ENCODE measurements at regions not wholly inside any gene's neighbourhood (a gene's known extent, or its start where the extent isn't known, plus 50 kb on each side); places are given as distances from the start of the nearest gene placed in this dataset.
A peak's percentile ranks its signal among the peaks of the same experiment; 100 is the strongest.

DNA sequence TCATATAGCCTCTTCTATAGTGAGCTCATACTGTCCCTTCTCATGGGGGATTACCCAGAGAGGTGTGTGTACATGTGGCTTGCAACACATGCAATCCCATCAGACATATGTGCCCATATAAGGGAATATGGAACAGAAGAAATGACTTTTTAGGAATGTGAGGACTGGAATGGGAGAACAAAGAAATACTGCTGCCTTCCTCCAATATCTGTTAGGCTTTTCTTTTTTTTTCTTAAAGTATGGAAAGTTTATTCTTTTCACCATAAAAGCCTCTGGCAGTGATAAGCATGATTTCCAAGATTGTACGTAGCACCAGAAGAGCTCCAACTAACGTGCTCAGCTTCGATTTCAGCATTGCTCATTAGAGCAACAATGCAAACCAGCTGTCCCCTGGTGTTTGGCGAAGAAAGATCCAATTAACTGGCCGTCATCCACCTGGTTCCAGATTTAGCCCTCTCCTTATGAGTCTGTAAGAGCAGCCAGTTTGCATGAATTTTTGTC is 113.6 kb downstream of the ADCYAP1 start:
- Histone ChIP-seq H3K27ac (ENCODE audit: low read depth in 2 of 2, low read length in 2 of 2) (peak overlapping the region in 1 of 2 donors; percentile 6), H3K4me3 (ENCODE audit: low read length in 3 of 3) (no peak overlapping the region), H3K36me3 (ENCODE audit: control insufficient read depth in 2 of 3, insufficient read depth in 3 of 3, low read length in 3 of 3) (no peaks in the 10 kb centered on the region), H3K4me1 (ENCODE audit: control insufficient read depth in 2 of 3, insufficient read depth in 2 of 3, low read depth in 1 of 3, low read length in 3 of 3) (peaks cover 11 to 14% (median 12%) of the 10 kb centered on the region in 3 donors), H3K27me3 (ENCODE audit: control insufficient read depth, insufficient read depth, low read length) (no peaks in the 10 kb centered on the region), H3K9me3 (ENCODE audit: control insufficient read depth in 2 of 3, insufficient read depth in 1 of 3, low read length in 3 of 3) (no peaks in the 10 kb centered on the region), H3K9ac (ENCODE audit: low read length in 3 of 3) (no peak overlapping the region)
- TF ChIP-seq, protein P1, sequence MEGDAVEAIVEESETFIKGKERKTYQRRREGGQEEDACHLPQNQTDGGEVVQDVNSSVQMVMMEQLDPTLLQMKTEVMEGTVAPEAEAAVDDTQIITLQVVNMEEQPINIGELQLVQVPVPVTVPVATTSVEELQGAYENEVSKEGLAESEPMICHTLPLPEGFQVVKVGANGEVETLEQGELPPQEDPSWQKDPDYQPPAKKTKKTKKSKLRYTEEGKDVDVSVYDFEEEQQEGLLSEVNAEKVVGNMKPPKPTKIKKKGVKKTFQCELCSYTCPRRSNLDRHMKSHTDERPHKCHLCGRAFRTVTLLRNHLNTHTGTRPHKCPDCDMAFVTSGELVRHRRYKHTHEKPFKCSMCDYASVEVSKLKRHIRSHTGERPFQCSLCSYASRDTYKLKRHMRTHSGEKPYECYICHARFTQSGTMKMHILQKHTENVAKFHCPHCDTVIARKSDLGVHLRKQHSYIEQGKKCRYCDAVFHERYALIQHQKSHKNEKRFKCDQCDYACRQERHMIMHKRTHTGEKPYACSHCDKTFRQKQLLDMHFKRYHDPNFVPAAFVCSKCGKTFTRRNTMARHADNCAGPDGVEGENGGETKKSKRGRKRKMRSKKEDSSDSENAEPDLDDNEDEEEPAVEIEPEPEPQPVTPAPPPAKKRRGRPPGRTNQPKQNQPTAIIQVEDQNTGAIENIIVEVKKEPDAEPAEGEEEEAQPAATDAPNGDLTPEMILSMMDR (IDR thresholded peaks at IDR 0.05; ENCODE audit: borderline replicate concordance, extremely low read depth, insufficient read depth), result no peak
- DNase-seq, result peak in 1 of 5 donors; percentile 56
- intact Hi-C loops (cut with DNase I), result no loop called here
- FAIRE-seq, result no peak

DNA sequence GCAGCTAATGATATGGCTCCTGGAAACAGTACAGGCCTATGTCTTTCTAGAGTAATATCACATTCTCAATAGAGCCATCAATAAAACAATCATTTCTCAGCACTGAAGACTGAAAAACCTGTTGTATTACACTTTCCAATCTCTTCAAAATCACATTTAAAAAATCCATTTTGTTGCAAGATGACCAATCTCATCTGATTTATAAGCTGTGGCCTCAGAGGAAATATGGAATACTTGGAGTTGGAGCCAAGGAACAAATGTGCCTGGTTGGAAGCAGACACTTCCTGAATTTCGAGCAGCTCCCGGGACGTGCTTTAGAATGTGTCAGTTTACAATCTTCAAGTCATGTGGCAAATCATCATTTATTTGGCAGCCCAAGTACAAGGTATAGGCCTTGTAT is 114.5 kb downstream of the ADCYAP1 start:
- FAIRE-seq (no peak), DNase-seq (peak in 1 of 5 donors; percentile 23)
- intact Hi-C loops (cut with DNase I), result no loop called here
- no peaks in the 10 kb centered on the region for H3K27me3 ChIP-seq (ENCODE audit: control insufficient read depth, insufficient read depth, low read length)
- TF ChIP-seq, protein P1 (IDR thresholded peaks at IDR 0.05; ENCODE audit: borderline replicate concordance, extremely low read depth, insufficient read depth), result no peak
- H3K4me3 ChIP-seq (ENCODE audit: low read length in 3 of 3), result no peak overlapping the region
- H3K9me3 ChIP-seq (ENCODE audit: control insufficient read depth in 2 of 3, insufficient read depth in 1 of 3, low read length in 3 of 3), result no peaks in the 10 kb centered on the region
- H3K9ac ChIP-seq (ENCODE audit: low read length in 3 of 3), result no peak overlapping the region
- no peaks in the 10 kb centered on the region for H3K36me3 ChIP-seq (ENCODE audit: control insufficient read depth in 2 of 3, insufficient read depth in 3 of 3, low read length in 3 of 3)
- no peak overlapping the region for H3K27ac ChIP-seq (ENCODE audit: low read depth in 2 of 2, low read length in 2 of 2)
- H3K4me1 ChIP-seq (ENCODE audit: control insufficient read depth in 2 of 3, insufficient read depth in 2 of 3, low read depth in 1 of 3, low read length in 3 of 3), result peaks cover 10 to 11% (median 11%) of the 10 kb centered on the region in 3 donors

GRCh38 chr18:1020731-1021344 is 116.2 kb downstream of the ADCYAP1 start:
- Histone ChIP-seq H3K27me3 (ENCODE audit: control insufficient read depth, insufficient read depth, low read length) (no peaks in the 10 kb centered on the region), H3K9me3 (ENCODE audit: control insufficient read depth in 2 of 3, insufficient read depth in 1 of 3, low read length in 3 of 3) (no peaks in the 10 kb centered on the region), H3K27ac (ENCODE audit: low read depth in 2 of 2, low read length in 2 of 2) (no peak overlapping the region), H3K36me3 (ENCODE audit: control insufficient read depth in 2 of 3, insufficient read depth in 3 of 3, low read length in 3 of 3) (no peaks in the 10 kb centered on the region), H3K4me1 (ENCODE audit: control insufficient read depth in 2 of 3, insufficient read depth in 2 of 3, low read depth in 1 of 3, low read length in 3 of 3) (peaks cover 0 to 4% (median 0%) of the 10 kb centered on the region in 3 donors), H3K9ac (ENCODE audit: low read length in 3 of 3) (no peak overlapping the region), H3K4me3 (ENCODE audit: low read length in 3 of 3) (no peak overlapping the region)
- FAIRE-seq (no peak), DNase-seq (no peak)
- TF ChIP-seq, protein P1 (IDR thresholded peaks at IDR 0.05; ENCODE audit: borderline replicate concordance, extremely low read depth, insufficient read depth), result no peak
- intact Hi-C loops (cut with DNase I), result no loop called here

All from kidney (tissue), 13 donors.